Activated T-cell treated with anti-CD3 and anti-CD28 coated beads, Interleukin-2, amount 50 U/mL, for 1 hour (primary cell): ENCODE measurements at regions not wholly inside any gene's neighbourhood (a gene's known extent, or its start where the extent isn't known, plus 50 kb on each side); places are given as distances from the start of the nearest gene placed in this dataset.

Source experiments
- DNase-seq: peaks from one replicate; pipeline ENCODE4 v3.0.0-alpha.2; 2020

GRCh38 chr3:9301091-9301490, 51.6 kb upstream of the SRGAP3 start:
- no peak for DNase-seq

- no peak for DNase-seq
Measured at GRCh38 chr3:9301798-9302197, 52.4 kb upstream of the SRGAP3 start.

GRCh38 chr3:9302425-9303181, 53.2 kb upstream of the SRGAP3 start:
- peak; percentile 77 for DNase-seq

DNA sequence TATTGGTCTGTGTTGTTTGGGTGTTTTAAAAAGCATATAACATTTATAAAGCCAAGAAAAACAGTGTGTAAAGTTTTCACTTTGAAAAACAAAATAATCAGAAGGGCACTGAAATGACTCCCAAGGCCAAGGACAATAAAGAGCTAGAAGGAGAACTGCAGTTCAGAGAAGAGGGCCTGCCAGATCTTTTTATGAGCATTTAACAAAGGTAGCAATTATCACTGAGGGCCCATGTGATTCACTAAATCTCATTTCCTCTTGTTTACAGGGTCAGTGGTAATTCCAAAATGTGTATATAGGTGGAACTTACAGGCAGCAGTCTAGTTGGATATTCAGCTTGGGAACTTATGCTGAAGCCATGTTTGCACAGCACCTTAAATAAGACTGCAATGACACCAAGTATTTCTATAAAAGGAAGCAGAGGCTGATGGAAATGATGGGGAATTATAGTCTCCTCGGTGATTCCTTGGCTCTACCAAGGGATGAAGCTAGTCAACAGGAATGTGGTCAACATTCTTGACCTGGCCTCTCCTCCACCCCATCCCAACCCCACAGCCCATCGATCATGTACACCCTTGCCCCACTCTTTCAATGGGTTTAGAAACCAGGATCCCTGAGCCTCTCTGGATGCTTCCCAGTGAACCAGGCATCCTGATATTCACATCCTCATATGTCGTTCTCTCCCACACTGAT, 54.4 kb upstream of the THUMPD3 start:
- no peak for DNase-seq

DNA sequence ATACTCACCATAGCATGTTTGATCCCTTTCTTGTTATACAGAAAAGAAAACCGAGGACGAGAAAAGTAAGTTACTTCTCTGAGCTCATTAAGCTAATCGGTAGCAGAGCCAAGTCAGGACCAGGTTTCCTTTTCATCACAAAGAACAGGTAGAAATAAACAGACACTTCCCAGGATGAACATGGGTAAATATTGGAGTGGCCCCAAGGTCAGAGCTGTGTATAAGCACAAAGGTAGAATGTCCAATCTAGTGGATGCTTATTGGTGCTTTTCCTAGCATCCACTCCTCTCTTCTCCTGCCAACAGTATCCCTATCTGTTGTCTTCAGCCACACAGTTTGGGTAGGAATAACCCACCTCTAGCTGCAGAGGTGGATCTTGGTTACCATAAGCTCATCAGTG, 52.8 kb upstream of the THUMPD3 start:
- no peak for DNase-seq

GRCh38 chr3:9311228-9311627, 51.6 kb upstream of the THUMPD3 start:
- no peak for DNase-seq
